ENCODE measurements at regions not wholly inside any gene's neighbourhood (a gene's known extent, or its start where the extent isn't known, plus 50 kb on each side); places are given as distances from the start of the nearest gene placed in this dataset.

DNA sequence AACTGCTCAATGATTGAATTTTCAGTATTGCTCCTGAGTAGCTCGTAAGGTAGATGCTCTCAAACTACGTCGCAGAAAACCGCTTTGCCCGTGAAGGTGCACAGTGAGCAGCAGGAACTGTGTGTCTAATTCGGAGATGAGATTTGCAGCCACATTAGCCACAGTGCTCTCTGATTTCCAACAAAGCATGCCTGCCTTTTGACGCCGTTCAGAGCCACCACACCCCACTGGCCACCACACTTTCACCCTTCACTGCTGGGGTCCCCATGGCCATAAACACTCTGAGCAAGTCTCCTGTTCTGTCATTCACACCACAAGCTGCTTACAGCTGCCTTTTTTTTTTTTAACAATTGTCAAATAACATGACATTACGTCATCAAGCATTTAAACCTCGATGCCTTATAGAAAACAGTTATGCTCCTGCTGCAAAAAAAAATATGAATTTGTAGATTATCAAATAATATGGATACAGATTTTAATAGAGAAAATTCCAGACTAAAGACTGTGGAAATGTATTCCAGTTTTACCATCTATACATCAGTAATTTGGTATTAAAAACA, 578.8 kb upstream of the PFKP start:
- DNase-seq (ENCODE audit: extremely low read depth, low read depth): no peak
- TF ChIP-seq, protein P1, sequence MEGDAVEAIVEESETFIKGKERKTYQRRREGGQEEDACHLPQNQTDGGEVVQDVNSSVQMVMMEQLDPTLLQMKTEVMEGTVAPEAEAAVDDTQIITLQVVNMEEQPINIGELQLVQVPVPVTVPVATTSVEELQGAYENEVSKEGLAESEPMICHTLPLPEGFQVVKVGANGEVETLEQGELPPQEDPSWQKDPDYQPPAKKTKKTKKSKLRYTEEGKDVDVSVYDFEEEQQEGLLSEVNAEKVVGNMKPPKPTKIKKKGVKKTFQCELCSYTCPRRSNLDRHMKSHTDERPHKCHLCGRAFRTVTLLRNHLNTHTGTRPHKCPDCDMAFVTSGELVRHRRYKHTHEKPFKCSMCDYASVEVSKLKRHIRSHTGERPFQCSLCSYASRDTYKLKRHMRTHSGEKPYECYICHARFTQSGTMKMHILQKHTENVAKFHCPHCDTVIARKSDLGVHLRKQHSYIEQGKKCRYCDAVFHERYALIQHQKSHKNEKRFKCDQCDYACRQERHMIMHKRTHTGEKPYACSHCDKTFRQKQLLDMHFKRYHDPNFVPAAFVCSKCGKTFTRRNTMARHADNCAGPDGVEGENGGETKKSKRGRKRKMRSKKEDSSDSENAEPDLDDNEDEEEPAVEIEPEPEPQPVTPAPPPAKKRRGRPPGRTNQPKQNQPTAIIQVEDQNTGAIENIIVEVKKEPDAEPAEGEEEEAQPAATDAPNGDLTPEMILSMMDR (IDR thresholded peaks at IDR 0.05; ENCODE audit: low read depth, low read length, missing control alignments): no peak

DNA sequence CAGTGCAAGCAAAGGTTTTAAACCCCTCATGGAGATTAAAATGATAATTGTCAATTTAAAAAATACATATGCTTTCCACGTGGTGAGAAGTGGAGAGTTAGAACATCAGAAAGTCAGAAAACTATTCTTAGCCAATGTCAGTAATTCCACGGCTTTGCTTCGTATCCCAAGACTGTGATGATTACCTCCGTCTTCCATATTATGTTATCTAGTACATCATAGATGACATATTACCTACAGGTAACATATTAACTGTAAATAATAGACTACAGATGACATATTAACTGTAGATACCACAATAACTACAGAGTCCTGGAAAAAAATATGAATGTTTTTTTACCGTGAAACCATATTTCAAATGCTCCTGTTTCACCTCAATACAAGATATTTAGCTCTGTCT, 579.4 kb upstream of the PFKP start:
- TF ChIP-seq, protein P1 (IDR thresholded peaks at IDR 0.05; ENCODE audit: low read depth, low read length, missing control alignments): no peak
- no peak overlapping the region for H3K4me3 ChIP-seq (replicated peaks; ENCODE audit: low read depth, low read length)
- no peak for DNase-seq (ENCODE audit: extremely low read depth, low read depth)

More for the DNA sequence above, 578.8 kb upstream of the PFKP start:
- H3K4me3 ChIP-seq (replicated peaks; ENCODE audit: low read depth, low read length): no peak overlapping the region

DNA sequence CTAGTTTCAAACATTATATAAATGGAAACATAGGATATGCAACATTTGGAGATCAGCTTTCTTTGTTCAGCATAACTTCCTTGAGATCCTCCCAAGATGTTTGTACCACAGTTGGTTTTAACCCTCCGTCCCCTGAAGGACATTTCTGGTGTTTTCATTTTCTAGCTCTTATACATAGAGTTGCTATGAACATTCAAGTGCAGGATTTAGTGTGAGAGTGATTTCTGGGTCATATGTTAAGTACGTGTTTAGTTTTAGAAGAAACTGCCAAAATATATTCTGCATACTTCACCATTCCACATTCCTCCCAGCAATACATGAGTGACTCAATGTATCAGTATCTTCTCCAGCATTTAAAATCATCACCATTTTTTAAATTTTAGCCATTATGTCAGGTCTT, 588.7 kb upstream of the PFKP start:
- no peak for DNase-seq (ENCODE audit: extremely low read depth, low read depth)
- no peak overlapping the region for H3K4me3 ChIP-seq (replicated peaks; ENCODE audit: low read depth, low read length)
- TF ChIP-seq, protein P1 (IDR thresholded peaks at IDR 0.05; ENCODE audit: low read depth, low read length, missing control alignments): no peak

DNA sequence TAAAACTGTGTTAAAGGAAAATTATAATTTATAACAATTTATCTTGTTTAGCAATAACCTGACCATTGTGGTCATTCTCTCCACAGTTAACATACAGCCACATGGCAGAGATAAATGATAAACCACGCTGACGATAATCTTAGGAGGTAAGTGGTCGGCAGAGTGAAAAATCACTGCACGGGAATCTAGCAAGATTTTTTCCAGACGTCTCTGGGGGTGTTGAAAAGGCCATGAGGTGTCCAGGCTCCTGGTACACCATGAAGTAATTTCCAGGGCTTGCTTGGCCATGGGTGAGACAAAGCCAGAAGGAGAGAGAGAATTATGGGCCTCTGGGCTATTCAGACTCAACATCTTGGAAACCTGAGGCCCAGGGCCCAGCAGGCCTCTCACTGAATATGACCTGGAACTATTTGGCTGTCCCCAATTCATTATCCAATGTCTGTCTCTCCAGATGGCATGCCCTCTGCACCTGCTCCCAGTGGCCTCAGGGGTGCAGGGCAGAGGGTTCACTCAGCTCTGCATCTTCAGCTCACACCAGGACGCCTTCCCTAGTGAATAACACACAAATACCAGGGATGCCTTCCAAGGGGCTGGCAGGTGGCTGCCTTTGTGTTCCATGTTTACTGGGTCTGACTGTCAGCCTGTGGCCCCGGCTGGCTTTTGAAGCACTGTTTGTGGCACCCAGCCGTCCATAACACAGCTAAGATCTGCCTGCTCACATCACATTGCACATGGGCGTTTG, 590.4 kb upstream of the PFKP start:
- H3K4me3 ChIP-seq (replicated peaks; ENCODE audit: low read depth, low read length): no peak overlapping the region
- no peak for DNase-seq (ENCODE audit: extremely low read depth, low read depth)
- TF ChIP-seq, protein P1 (IDR thresholded peaks at IDR 0.05; ENCODE audit: low read depth, low read length, missing control alignments): no peak

DNA sequence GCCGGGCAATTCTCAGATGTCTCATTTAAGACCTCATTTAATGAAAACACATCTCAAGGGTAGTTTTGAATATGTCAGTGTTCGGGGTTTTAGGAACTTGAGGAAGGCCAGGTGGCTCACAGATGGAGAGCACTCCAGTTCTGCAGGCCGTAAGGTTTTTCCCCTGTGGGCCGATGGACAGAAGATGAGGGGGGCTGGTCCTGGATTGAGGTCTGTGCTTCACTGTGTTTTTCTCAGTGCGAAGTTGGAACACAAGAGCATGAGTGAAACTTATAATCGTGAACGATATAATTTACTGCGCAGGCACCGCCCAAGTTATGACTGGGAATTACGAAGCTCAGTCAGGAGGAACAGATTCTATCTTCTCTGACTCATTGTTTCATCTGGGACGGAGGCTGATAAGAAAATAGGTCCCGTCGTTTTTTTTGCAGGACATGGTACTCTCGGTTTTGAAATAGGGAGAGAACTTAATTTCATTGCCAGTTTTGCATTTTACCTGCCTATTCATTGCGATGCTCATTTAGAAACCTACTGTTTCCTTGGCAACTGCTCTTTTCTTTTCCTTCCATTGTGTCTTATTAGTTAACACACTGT, 591.0 kb upstream of the PFKP start:
- H3K4me3 ChIP-seq (replicated peaks; ENCODE audit: low read depth, low read length): no peak overlapping the region
- TF ChIP-seq, protein P1 (IDR thresholded peaks at IDR 0.05; ENCODE audit: low read depth, low read length, missing control alignments): no peak
- DNase-seq (ENCODE audit: extremely low read depth, low read depth): no peak

DNA sequence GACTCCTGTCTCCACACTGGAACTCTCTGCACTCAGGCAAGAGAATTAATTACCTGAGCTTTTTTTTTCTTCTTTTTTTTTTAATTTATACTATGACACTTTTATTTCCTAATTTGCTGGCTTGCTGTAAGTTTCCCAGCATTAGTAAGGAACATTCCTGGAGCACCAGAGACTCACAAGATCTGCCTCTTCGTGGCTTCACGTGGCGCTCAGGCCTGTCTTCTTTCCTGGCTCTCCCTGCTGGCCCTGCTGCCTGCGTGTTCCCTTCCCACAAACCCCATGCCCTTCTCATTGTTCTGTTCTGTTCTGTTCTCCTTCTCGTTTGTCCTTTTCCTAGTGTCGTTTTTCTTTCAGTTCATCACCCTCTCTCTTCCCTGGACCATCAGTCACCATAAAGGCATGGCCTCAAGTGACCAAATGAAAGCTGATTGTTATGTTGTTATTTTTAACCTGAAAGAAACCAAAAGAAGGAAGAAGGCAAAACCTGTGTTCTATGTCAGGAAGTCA, 591.6 kb upstream of the PFKP start:
- H3K4me3 ChIP-seq (replicated peaks; ENCODE audit: low read depth, low read length): no peak overlapping the region
- TF ChIP-seq, protein P1 (IDR thresholded peaks at IDR 0.05; ENCODE audit: low read depth, low read length, missing control alignments): no peak
- no peak for DNase-seq (ENCODE audit: extremely low read depth, low read depth)

All from HFF-Myc (cell line).